GM18861 (cell line): ENCODE measurements at regions not wholly inside any gene's neighbourhood (a gene's known extent, or its start where the extent isn't known, plus 50 kb on each side); places are given as distances from the start of the nearest gene placed in this dataset.

Experiments used
- ATAC-seq: cut with Tn5 transposase; IDR thresholded peaks from one replicate; pipeline ENCODE4 v1.9.1; 2021; ENCODE audit not compliant: unreplicated experiment

DNA sequence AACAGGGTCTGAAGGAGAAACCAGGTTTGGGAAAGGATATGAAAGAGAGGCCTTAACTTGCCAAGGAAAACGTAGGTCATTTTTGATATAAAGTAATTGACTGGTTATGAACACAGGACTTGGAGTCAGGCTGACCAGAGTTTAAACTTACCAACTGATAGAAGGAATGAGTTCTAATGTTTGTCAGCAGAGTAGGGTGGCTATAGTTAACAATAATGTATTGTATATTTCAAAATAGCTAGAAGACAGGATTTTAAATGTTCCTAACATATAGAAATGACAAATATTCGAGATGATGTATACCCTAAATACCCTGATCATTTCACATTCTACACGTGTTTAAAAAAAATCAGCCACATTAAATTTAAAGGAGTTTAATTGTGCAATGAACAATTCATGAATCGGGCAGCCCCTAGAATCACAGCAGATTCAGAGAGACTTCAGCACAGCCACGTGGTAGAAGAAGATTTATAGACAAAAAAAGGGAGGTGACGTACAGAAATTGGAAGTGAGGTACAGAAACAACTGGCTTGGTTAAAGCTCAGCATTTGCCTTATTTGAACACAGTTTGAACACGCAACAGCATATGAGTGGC lies 52.5 kb upstream of the PLEKHG7 start:
- ATAC-seq: peak; percentile 13

DNA sequence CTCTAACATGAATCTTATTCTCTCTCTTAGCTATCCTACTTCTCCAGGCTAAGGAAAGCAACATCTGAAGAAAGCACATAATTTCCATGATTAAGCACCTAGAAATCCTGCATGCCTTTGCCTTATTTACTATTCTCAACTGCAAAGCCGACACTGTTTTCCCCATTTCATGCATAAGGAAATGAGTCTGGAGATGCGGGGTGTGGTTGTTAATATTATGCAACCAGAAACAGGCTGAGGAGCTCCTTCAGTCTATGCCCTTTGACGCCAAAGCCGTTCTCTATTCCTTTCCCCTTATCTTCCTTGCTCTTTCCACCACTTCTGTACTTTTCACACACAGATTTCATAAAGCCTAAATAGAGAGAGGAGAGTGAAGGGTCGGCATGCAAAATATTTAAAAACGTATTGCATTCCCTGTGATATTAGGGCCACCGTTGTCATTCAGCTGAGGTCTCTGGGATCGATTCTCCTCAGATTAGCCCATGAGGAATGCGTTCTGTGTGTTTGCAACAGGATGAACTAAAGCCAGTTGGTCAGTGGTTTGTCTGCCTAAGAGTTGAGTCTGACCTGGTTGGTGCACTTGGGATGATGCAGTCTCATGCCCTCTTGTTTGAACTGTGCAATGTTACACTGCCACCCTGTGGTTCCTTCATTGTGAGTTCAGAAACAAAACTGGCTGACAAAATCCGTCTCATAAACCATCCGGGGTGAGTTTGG lies 53.1 kb upstream of the PLEKHG7 start:
- peak; percentile 85 for ATAC-seq

DNA sequence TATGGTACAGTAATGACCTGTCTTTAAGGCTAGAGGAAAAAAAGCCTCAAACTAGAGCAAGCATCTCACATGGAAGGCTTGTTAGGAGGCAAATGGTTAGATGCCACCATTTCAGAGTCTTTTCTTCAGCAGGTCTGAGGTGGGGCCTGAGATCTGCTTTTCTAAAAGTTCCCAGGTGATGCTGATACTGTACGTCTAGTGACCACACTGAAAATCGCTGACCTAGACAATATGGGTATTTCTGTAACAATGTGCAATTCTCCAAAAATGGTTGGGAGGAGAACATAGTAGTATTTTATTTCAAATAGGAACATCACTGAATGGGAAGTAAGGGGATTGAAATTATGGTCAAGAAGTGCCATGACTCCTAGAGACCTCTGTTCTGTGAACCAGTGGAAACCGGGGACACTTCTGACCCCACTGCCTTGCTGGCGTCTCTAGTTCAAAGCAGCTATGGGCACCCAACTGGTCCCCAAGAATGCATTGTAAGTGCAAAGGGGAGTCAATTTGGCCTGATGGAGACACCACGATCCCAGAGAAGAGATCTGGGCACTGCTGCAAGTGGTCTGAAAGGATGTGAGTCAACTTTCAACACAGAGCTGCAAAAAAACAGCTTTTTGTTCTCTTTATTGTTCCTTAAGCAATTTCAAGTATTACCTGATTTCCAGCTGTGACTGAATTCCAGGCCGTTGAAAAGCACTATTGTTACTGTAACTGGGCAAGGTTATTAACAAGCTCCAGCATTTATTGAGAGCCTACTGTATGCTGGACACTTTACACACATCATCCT lies 54.4 kb upstream of the PLEKHG7 start:
- no peak for ATAC-seq

DNA sequence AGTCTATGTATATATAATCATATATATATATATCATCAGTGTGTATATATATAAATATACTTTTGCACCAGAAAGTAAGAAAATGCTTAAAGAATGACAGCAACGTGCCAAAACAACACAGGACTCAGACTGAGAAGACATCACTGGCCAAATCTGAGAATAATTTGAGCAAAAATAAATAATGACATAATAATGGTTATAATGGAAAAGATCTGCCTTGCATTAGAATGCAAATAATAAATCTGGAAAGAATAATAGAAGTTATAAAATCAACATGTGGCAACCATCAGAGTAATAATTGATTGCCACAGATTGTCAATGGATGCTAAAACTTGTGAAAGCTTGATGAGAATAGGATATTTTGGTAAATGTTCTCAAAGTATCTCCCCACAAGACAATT lies 61.5 kb upstream of the PLEKHG7 start:
- no peak for ATAC-seq

DNA sequence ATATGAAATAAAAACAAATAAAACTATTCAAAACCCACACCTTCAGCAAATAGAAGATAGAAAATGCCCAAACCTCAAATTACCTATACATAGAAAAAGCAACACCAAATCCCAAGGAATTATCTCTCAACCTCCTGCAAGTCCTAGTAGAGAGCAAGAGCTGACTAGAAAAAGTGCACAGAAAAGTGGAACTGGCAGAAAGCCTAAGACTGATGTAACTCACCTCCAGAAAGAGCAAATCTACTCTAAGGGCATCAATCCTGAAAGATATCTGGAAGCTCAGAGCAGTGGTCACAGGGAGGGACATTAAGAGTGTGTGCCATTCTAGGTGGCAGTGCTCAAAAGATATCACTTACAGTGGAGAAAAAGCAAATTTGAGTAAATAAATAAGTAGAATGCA lies 62.1 kb upstream of the PLEKHG7 start:
- no peak for ATAC-seq

DNA sequence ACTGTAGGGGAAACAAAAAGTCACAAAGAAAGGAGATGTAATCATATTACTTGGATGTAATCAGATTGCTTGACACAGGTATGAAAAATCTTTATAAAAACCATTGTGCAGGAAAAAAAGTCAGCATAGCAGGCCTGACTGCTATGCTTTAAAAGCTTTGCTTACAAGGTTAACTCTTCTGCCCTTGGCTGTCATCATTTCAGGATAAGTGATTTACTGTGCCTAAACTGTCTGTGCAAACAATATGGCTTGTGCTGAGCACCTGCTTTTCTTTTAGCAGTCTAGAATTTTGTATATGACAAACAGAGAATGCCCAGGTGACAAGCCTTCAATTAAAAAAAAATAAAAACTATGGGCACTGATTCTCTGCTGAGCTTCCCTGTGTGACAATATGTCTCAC lies 63.8 kb upstream of the PLEKHG7 start:
- no peak for ATAC-seq

DNA sequence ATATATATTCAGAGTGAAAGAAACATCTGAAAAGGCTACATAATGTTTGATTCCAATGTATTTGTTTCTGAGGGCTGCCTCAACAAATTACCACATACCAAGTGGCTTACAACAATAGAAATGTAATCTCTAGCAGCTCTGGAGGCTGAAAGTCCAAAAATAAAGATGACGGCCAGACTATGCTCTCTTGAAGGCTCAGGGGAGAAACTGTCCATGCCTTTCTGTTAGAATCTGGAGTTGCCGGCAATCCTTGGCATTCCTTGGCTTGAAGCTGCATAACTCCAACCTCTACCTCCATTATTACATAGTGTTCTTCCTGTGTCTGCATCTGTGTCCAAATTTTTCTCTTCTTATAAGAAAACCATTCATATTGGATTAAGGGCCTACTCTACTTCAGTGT lies 68.1 kb upstream of the PLEKHG7 start:
- no peak for ATAC-seq

DNA sequence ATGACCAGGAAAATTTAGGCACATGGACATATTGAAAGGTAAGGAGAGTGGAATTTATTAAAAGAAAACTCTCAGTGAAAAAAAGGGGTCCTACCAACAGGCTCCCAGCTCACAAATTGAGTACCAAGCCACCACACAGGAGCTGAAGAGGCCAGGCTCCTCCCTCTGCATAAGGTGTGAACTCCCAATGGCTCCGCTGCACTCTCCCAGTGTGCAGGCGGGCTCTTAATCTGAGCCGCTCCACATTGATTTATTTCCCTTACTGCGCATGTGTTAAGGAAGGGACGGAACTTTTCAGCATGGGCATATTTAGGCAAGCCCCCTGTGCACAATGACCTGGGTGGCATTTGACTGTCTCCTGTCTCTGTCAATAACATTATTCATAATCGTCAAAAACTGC lies 68.6 kb upstream of the PLEKHG7 start:
- ATAC-seq: no peak

DNA sequence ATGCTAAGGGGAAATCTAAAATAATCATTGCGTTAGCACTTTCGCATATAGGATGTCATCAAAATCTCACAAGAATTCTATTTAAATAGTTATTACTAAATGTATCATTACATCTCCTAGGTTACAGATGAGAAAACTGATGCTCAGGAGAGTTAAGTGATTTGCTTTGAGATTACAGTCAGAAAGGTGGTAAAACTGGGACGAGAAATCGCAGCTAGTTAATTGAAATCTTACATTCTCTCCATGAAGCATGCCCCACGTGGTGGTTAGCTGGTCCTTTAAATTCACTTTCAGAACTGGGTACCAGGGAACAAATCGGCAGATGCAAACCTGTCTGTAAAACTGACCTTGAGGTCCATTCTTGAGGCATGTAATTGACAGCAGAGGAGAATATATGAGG lies 71.8 kb upstream of the PLEKHG7 start:
- ATAC-seq: no peak

DNA sequence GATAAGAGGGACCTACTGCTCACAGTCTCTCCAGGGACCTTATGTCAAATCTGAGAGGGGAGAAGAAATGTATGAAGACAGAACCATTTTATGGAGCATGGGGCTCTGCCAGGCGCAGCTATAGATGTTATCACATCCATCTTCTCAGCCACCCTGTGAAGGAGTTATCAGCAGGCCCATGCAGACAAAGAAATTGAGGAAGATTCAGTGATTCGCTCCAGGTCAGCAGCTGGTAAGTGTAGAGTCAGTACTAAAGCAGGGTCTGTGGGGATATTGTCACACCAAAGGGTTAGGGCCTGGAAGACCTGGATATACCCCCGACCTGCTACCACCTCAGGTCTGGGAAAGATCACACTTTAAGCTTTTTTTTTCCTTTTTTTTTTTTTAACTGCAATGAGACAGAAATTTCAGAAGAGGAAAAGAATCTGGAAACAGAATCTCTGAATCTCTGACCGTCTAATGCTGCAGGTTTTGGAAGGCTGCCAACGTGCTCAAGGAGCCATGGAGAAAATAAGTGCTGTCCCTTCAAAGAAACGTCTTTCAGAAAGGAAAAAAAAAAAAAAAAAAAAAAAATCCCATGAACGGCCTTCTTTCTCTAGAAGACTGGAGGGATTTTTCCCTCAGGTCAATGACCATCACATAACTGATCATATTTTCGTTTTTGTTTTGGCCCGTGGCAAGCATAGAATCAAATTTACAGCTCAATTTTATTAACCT lies 73.3 kb upstream of the PLEKHG7 start:
- no peak for ATAC-seq

DNA sequence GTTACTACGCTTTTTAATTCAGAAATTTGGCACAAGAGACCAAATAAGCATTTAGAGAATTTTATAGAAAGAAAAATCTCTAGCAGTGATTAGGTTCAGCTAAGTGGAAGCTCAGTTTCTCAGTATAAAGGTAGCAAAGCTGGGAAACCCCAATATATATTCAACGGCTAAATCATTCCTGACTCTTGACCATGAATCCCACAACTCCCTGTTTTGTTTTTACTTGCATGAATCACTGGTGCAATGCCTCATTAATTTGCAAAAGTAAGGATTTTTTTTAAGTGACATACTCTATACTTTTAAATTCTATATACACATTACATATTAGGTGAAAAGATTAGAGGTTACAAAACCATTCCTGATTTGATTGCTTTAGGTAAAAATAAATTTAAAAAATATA lies 74.3 kb upstream of the PLEKHG7 start:
- ATAC-seq: no peak

DNA sequence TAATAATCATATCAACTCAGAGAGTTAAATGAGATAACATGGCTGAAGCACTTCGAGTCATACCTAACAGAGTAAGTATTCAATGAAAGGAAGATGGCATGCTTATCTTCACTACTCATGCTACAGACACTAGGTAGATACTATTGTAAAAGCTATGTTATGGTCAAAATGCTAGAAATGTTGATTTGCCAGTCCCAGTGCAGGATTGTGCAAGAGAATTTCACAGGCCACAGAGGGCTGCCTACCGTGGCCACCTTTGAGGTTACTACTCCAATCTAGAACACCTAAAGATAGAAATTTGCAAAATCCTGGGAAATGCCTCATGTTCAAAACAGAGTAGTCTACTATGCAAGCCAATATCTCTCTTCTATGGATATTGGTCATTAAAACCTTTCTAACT lies 75.3 kb upstream of the PLEKHG7 start:
- ATAC-seq: no peak

DNA sequence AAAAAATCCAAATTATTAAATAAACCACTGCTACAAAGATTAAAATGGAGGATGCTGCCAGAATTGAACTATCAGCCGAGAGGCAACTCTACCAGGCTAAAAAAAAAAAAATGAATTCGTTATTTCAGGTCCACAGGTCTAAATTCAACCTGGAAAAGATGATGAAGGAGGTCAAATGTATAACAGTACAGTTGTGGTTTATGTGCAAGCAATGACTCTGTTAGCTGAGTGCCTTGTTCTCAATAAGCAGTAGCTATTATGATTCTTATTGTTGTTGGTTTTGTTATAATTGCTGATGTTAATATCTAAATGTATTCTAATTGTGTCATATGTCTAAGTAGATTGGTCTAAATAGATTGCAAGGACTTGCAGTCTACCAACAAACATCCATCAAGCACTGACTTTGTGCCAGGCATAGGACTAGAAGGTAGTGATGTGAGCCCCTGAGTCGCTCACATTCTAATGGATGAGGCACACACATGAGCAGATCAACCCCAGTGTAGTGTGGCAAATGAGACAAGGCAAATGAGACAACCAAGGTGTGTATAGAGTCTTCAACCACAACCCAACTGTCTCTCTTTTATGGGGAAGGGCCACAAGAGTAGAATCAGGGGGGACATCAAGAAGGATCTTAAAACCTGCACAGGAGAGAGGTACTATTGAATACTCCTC lies 77.0 kb upstream of the PLEKHG7 start:
- ATAC-seq: no peak

DNA sequence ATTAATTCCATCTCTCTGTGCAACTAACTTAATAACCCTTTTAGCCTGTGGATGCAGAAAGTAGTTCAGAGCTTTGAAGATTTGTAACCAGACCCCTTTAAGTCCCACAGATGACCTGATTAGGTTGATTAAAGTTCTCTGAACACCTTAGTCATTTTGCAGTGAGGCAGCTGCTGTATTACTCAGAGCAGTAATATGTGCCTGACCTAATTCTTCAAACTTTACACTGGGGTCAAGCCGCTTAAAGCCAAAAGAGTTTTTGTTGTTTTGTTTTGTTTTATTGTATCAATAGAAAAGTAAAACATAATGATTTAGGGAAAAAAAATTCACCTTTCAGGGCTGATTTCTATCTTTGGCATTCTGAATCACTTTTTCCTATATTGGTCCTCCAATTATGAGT lies 78.6 kb upstream of the PLEKHG7 start:
- ATAC-seq: no peak

DNA sequence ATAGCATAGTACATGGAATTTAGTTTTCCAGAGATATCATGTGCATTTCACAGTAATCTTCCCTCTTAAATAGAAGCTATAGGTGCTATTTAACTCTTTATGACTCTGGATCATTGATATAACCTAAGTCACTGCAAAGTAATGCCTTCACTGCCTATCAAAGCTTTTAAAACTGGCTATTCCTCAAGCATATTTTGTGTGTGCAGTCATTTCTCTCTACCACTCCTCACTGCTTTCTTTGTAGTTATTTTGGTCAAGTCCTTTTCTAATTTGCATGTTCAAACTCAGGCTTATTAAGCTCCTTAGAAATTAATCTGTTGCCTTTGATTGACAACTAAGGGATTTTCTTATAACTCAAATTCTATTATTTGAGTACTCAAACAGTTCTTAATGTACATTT lies 79.4 kb upstream of the PLEKHG7 start:
- ATAC-seq: no peak

DNA sequence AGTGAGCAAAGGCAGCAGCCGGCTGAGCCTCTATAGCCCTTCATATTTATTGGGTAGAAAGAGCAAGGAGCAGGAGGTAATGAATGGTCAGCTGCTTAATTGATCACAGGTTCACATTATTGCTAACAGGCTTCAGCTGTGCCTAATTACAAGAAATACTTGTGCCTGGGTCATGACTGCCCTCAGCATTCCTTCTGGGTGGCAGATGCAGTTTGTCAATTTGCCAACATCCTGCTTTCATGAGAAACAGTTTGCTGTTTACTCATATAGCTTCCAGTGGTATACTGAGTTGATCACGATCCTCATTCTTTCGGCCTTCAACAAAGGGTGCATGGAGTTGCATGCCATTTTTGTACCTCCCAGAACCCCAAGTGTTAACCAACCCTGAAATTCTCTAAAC lies 81.0 kb upstream of the PLEKHG7 start:
- ATAC-seq: no peak

DNA sequence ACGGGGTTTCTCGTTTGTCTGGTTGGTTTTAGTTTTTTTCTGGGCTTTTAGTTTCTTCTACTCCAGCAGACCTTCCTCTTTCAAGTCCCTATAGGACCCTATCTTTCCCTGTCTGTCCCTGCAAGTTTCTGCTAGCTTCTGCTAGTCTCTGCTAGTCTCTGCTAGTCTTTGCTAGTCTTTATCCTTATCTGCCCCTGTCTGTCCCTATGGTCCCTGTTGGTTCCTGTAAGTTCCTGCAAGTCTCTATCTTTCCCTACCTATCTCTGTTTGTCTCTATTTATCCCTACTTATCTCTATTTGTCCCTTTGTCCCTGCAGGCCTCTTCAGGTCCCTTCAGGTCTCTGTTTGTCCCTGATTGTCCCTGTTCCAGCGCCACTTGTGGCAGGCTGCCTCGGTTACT lies 81.5 kb upstream of the PLEKHG7 start:
- ATAC-seq: no peak

DNA sequence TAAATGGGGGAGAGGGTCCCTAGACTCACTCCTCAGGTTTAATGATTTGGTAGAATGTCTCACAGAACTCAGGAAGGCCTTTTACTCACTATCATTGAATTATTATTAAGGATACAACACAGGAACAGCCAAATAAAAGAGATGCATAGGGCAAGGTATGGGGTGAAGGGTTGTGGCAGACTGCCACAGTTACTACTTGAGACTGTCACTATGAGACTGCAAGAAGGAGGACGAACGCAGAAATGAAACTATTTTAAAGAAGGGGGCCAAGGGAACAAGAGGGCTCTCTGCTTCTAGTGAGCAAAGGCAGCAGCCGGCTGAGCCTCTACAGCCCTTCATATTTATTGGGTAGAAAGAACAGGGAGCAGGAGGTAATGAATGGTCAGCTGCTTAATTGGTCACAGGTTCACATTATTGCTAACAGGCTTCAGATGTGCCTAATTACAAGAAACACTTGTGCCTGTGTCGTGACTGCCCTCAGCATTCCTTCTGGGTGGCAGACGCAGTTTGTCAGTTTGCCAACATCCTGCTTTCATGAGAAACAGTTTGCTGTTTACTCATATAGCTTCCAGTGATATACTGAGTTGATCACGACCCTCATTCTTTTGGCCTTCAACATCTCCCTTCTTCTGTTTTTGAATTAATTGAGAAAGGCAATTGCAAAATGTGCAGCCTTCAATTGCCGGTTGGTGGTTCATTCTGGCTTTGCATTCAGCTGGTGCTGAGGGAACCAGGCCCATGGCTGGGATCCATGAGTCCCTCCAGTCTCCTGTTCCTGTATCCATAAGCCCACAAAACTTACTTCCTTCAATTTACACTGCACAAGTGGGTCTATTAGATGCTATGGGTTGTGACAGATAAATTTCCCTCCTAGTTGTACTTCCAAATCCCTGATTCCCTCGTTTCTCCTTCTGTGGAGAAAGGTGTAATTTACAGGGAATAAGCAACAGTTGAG lies 82.8 kb upstream of the PLEKHG7 start:
- no peak for ATAC-seq

DNA sequence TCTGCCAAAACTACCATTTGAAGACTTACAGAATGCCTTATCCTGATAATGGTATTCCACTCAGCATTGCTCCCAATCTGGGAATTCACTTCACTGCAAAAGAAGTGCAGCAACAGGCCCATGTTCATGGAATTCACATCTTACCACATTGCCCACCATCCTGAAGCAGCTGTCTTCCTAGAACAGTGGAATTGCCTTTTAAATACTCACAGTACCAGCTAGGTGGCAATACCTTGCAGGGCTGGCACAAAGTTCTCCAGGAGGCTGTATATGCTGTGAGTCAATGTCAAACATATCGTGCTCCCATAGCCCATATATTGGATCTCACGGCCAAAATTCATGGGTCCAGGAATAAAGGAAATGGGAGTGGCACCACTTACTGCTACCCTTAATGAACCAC lies 83.8 kb upstream of the PLEKHG7 start:
- no peak for ATAC-seq

DNA sequence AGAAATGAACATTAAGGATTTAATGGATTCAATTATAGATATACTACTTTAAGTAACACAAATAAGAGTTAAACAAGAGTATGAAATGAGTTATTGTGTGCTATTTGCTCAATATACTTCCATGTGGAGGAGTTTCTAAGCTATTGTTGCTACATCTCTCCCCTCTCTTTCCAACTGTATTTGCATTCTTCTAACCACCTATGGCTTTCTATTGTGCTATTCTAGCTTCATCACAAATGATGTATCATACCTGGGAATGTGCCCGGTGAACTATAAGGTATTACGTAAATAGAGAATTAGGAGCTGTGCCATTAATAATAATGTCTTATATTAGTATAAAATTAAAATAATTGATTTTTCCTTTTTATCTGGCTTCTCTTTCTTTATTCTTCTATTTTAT lies 87.1 kb upstream of the PLEKHG7 start:
- ATAC-seq: no peak
